ENCODE measurements at regions not wholly inside any gene's neighbourhood (a gene's known extent, or its start where the extent isn't known, plus 50 kb on each side); places are given as distances from the start of the nearest gene placed in this dataset.

- Histone ChIP-seq H3K4me3 (no peak overlapping the region), H3K36me3 (ENCODE audit: low read depth) (no peaks in the 10 kb centered on the region)
- no peak for DNase-seq
Observed at GRCh38 chr14:85402569-85403162, 127.3 kb upstream of the FLRT2 start.

GRCh38 chr14:85409481-85410210 lies 120.3 kb upstream of the FLRT2 start:
- ATAC-seq: no peak

More at GRCh38 chr14:85402569-85403162, 127.3 kb upstream of the FLRT2 start:
- intact Hi-C loops (cut with DNase I, micrococcal nuclease): no loop called here
- TF ChIP-seq CTCF (IDR thresholded peaks at IDR 0.05): no peak
- no peak for ATAC-seq
- H3K9me3 ChIP-seq: no peaks in the 10 kb centered on the region
- no peaks in the 10 kb centered on the region for H3K4me1 ChIP-seq (ENCODE audit: low read depth)

GRCh38 chr14:85412756-85413155 lies 117.2 kb upstream of the FLRT2 start:
- DNase-seq (no peak), ATAC-seq (no peak)
- TF ChIP-seq CTCF (IDR thresholded peaks at IDR 0.05): no peak
- Histone ChIP-seq H3K4me3 (no peak overlapping the region), H3K9me3 (no peaks in the 10 kb centered on the region), H3K4me1 (ENCODE audit: low read depth) (no peaks in the 10 kb centered on the region), H3K36me3 (ENCODE audit: low read depth) (no peaks in the 10 kb centered on the region)
- intact Hi-C loops (cut with DNase I, micrococcal nuclease): no loop called here

More at GRCh38 chr14:85409481-85410210, 120.3 kb upstream of the FLRT2 start:
- Histone ChIP-seq H3K4me3 (no peak overlapping the region), H3K9me3 (no peaks in the 10 kb centered on the region), H3K36me3 (ENCODE audit: low read depth) (no peaks in the 10 kb centered on the region), H3K4me1 (ENCODE audit: low read depth) (no peaks in the 10 kb centered on the region)
- no peak for DNase-seq
- intact Hi-C loops (cut with DNase I, micrococcal nuclease): no loop called here
- no peak for TF ChIP-seq CTCF (IDR thresholded peaks at IDR 0.05)

- DNase-seq (no peak), ATAC-seq (no peak)
- H3K9me3 ChIP-seq: no peaks in the 10 kb centered on the region
- TF ChIP-seq CTCF (IDR thresholded peaks at IDR 0.05): no peak
- H3K36me3 ChIP-seq (ENCODE audit: low read depth): no peaks in the 10 kb centered on the region
- H3K4me3 ChIP-seq: no peak overlapping the region
- H3K4me1 ChIP-seq (ENCODE audit: low read depth): no peaks in the 10 kb centered on the region
- intact Hi-C loops (cut with DNase I, micrococcal nuclease): no loop called here
Observed at GRCh38 chr14:85413836-85414526, 116.0 kb upstream of the FLRT2 start.

GRCh38 chr14:85415015-85415712 lies 114.8 kb upstream of the FLRT2 start:
- peak in 1 of 3 donors; percentile 19 for DNase-seq
- peak; percentile 45 for ATAC-seq
- intact Hi-C loops (cut with DNase I, micrococcal nuclease): no loop called here
- TF ChIP-seq CTCF (IDR thresholded peaks at IDR 0.05): no peak
- Histone ChIP-seq H3K4me1 (ENCODE audit: low read depth) (no peaks in the 10 kb centered on the region), H3K9me3 (no peaks in the 10 kb centered on the region), H3K4me3 (no peak overlapping the region), H3K36me3 (ENCODE audit: low read depth) (no peaks in the 10 kb centered on the region)

All from mucosa of descending colon (tissue), 3 donors.